Kidney (tissue), 13 donors: ENCODE measurements at regions not wholly inside any gene's neighbourhood (a gene's known extent, or its start where the extent isn't known, plus 50 kb on each side); places are given as distances from the start of the nearest gene placed in this dataset.

Experiments used
- DNase-seq, 5 donors: peaks; one replicate each; pipeline ENCODE4 v3.0.0-alpha.2; 2013 to 2020
- FAIRE-seq: peaks from 2 replicates; lab custom pipeline; 2012; peaks lifted over from hg19 to GRCh38; lab: Jason Lieb, UNC
- H3K27ac ChIP-seq, 2 donors: one replicate each; pipeline ENCODE4 v1.7.0; 2013; ENCODE audit warnings: low read depth in 2 of 2, low read length in 2 of 2, inconsistent platforms in 1 of 2
- H3K27me3 ChIP-seq: one replicate; pipeline ENCODE4 v1.7.1; 2013; ENCODE audit warnings: low read length, inconsistent platforms; ENCODE audit not compliant: control insufficient read depth, insufficient read depth
- H3K36me3 ChIP-seq, 3 donors: one replicate each; pipeline versions ENCODE4 v1.7.0 to v1.7.1; 2013; ENCODE audit warnings: low read length in 3 of 3, control low read depth in 1 of 3, inconsistent platforms in 1 of 3; ENCODE audit not compliant: insufficient read depth in 3 of 3, control insufficient read depth in 2 of 3
- H3K4me1 ChIP-seq, 3 donors: one replicate each; pipeline versions ENCODE4 v1.7.0 to v1.7.1; 2013; ENCODE audit warnings: low read length in 3 of 3, inconsistent platforms in 1 of 3, low read depth in 1 of 3; ENCODE audit not compliant: control insufficient read depth in 2 of 3, insufficient read depth in 2 of 3
- H3K4me3 ChIP-seq, 3 donors: one replicate each; pipeline versions ENCODE4 v1.7.0 to v1.8.1; 2013; ENCODE audit warnings: low read length in 3 of 3, control low read depth in 1 of 3, inconsistent platforms in 1 of 3
- H3K9ac ChIP-seq, 3 donors: one replicate each; pipeline versions ENCODE4 v1.7.0 to v1.7.1; 2013; ENCODE audit warnings: low read length in 3 of 3, control low read depth in 1 of 3, inconsistent platforms in 1 of 3
- H3K9me3 ChIP-seq, 3 donors: one replicate each; pipeline versions ENCODE4 v1.7.0 to v1.7.1; 2013; ENCODE audit warnings: low read length in 3 of 3, control low read depth in 1 of 3, inconsistent platforms in 1 of 3; ENCODE audit not compliant: control insufficient read depth in 2 of 3, insufficient read depth in 1 of 3
- intact Hi-C: fragments of 100-400 bp; cut with DNase I; formaldehyde crosslinking; loops from one replicate; pipeline ENCODE4 v1.11.1; 2022
- TF ChIP-seq, protein P1 (sequence below): IDR thresholded peaks from 3 replicates; pipeline ENCODE4 v1.5.1; 2012; ENCODE audit warnings: mild to moderate bottlenecking, moderate library complexity, borderline replicate concordance; ENCODE audit not compliant: insufficient read depth; ENCODE audit errors: extremely low read depth
- donor health status: control.
- donor health status: control.
- donor health status: control.
- donor health status: control.
- donor health status: control.
- donor health status: DM: yes; HTN: yes; CAD: no.
- donor health status: Normal renal cell carcinoma (clear cell type).

GRCh38 chr13:106241974-106242953 lies 293.2 kb downstream of the EFNB2 start:
- intact Hi-C loops = no loop called here
- no peak for DNase-seq
- Histone ChIP-seq H3K27ac (no peak overlapping the region), H3K36me3 (no peaks in the 10 kb centered on the region), H3K9me3 (no peaks in the 10 kb centered on the region), H3K4me3 (no peak overlapping the region), H3K9ac (no peak overlapping the region), H3K4me1 (no peaks in the 10 kb centered on the region), H3K27me3 (no peaks in the 10 kb centered on the region)
- no peak for FAIRE-seq
- TF ChIP-seq, protein P1, sequence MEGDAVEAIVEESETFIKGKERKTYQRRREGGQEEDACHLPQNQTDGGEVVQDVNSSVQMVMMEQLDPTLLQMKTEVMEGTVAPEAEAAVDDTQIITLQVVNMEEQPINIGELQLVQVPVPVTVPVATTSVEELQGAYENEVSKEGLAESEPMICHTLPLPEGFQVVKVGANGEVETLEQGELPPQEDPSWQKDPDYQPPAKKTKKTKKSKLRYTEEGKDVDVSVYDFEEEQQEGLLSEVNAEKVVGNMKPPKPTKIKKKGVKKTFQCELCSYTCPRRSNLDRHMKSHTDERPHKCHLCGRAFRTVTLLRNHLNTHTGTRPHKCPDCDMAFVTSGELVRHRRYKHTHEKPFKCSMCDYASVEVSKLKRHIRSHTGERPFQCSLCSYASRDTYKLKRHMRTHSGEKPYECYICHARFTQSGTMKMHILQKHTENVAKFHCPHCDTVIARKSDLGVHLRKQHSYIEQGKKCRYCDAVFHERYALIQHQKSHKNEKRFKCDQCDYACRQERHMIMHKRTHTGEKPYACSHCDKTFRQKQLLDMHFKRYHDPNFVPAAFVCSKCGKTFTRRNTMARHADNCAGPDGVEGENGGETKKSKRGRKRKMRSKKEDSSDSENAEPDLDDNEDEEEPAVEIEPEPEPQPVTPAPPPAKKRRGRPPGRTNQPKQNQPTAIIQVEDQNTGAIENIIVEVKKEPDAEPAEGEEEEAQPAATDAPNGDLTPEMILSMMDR = no peak

GRCh38 chr13:106238690-106239089 lies 296.8 kb downstream of the EFNB2 start:
- H3K27ac ChIP-seq = no peak overlapping the region
- H3K9ac ChIP-seq = no peak overlapping the region
- H3K4me1 ChIP-seq = no peaks in the 10 kb centered on the region
- no peak overlapping the region for H3K4me3 ChIP-seq
- H3K9me3 ChIP-seq = no peaks in the 10 kb centered on the region
- H3K36me3 ChIP-seq = no peaks in the 10 kb centered on the region
- intact Hi-C loops = no loop called here
- FAIRE-seq (no peak), DNase-seq (no peak)
- no peaks in the 10 kb centered on the region for H3K27me3 ChIP-seq
- TF ChIP-seq, protein P1 = no peak

DNA sequence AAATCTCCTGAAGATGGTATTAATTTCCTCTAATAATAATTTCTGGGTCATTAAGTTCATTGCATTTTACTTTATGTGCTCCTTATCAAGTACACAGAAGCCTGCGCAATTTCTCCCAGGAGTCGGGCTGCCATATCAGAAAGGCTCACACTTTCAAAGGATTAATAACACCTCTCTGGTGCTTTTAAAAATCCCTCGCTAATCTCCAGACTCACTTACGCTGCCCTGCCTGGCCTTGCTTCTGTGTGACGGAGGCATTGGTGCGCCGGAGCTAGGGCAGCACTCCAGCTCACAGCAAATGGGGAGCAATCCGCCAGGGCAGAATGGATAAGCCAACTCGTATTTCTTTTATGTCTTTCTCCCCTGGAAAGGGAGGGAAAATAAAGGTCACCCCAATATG lies 300.8 kb downstream of the EFNB2 start:
- no peaks in the 10 kb centered on the region for H3K4me1 ChIP-seq
- no peaks in the 10 kb centered on the region for H3K9me3 ChIP-seq
- no peak overlapping the region for H3K9ac ChIP-seq
- intact Hi-C loops = no loop called here
- H3K4me3 ChIP-seq = no peak overlapping the region
- DNase-seq = peak in 2 of 5 donors; percentile 8
- no peak overlapping the region for H3K27ac ChIP-seq
- H3K27me3 ChIP-seq = no peaks in the 10 kb centered on the region
- no peak for FAIRE-seq
- TF ChIP-seq, protein P1 = no peak
- H3K36me3 ChIP-seq = no peaks in the 10 kb centered on the region
